SK-N-SH (cell line): ENCODE measurements at regions not wholly inside any gene's neighbourhood (a gene's known extent, or its start where the extent isn't known, plus 50 kb on each side); places are given as distances from the start of the nearest gene placed in this dataset.

Source experiments
- CTCF ChIA-PET: fragments of 300-600, 350-600 bp; formaldehyde crosslinking; extraction: SDS; loops from one replicate; lab custom pipeline; 2021; lab: Yijun Ruan, JAX
- POLR2A ChIA-PET: fragments of 350-600 bp; sonication (Branson Sonifier 250); formaldehyde crosslinking; extraction: SDS; loops from one replicate; lab custom pipeline; 2020; ENCODE audit warnings: antibody characterized with exemption, inconsistent platforms; lab: Yijun Ruan, JAX
- DNase-seq: peaks from one replicate; pipeline ENCODE4 v3.0.0; 2012
- H2AFZ ChIP-seq: fragments of 200-600 bp; sonication (generic); 2 replicates; pipeline ENCODE4 v1.8.1; 2016; ENCODE audit warnings: antibody characterized with exemption, mild to moderate bottlenecking, low read depth
- H3F3A ChIP-seq: fragments of 200-600 bp; sonication (generic); replicated peaks from 2 replicates; pipeline ENCODE3; 2016; ENCODE audit warnings: antibody characterized with exemption, mild to moderate bottlenecking; ENCODE audit not compliant: insufficient read depth
- H3K27ac ChIP-seq, 2 experiments: fragments of 200-500 bp in 1 of 2; fragments of 200-600 bp in 1 of 2; sonication (Bioruptor generic) in 1 of 2; sonication (generic), shearing (Covaris generic) in 1 of 2; 2 replicates each; pipeline versions ENCODE4 v1.5.1 to v1.6.1; 2014 to 2016; ENCODE audit warnings: low read depth in 2 of 2, inconsistent platforms in 1 of 2, low read length in 1 of 2, mild to moderate bottlenecking in 1 of 2, mixed read lengths in 1 of 2
- H3K27me3 ChIP-seq: fragments of 200-600 bp; sonication (generic), shearing (Covaris generic); 2 replicates; pipeline ENCODE4 v1.6.1; 2016; ENCODE audit warnings: mixed run types; ENCODE audit not compliant: insufficient read depth
- H3K36me3 ChIP-seq, 2 experiments: fragments of 200-500 bp in 1 of 2; fragments of 200-600 bp in 1 of 2; sonication (Bioruptor generic) in 1 of 2; sonication (generic) in 1 of 2; replicated peaks in 1 of 2; 2 replicates each; pipeline versions ENCODE3 to v1.5.1; 2014 to 2016; ENCODE audit warnings: low read length in 1 of 2, mild to moderate bottlenecking in 1 of 2; ENCODE audit not compliant: insufficient read depth in 2 of 2, control insufficient read depth in 1 of 2
- H3K4me1 ChIP-seq, 2 experiments: fragments of 200-500 bp in 1 of 2; fragments of 200-600 bp in 1 of 2; sonication (Bioruptor generic) in 1 of 2; sonication (generic), shearing (Covaris generic) in 1 of 2; 2 replicates each; pipeline versions ENCODE4 v1.5.1 to v1.6.1; 2014 to 2016; ENCODE audit warnings: low read depth in 1 of 2, low read length in 1 of 2, mixed run types in 1 of 2; ENCODE audit not compliant: insufficient read depth in 2 of 2, control insufficient read depth in 1 of 2
- H3K4me2 ChIP-seq: fragments of 200-600 bp; sonication (generic), shearing (Covaris generic); 2 replicates; pipeline ENCODE4 v1.6.1; 2017; ENCODE audit warnings: mixed run types
- H3K4me3 ChIP-seq, 2 experiments: fragments of 200-500 bp in 1 of 2; fragments of 200-600 bp in 1 of 2; sonication (Bioruptor generic) in 1 of 2; sonication (generic), shearing (Covaris generic) in 1 of 2; 2 replicates each; pipeline versions ENCODE4 v1.5.1 to v1.8.1; 2014 to 2016; ENCODE audit warnings: low read depth in 2 of 2, inconsistent platforms in 1 of 2, low read length in 1 of 2, mild to moderate bottlenecking in 1 of 2, mixed read lengths in 1 of 2, moderate library complexity in 1 of 2
- H3K79me2 ChIP-seq: fragments of 200-600 bp; sonication (generic); 2 replicates; pipeline ENCODE4 v1.8.1; 2017; ENCODE audit warnings: mild to moderate bottlenecking; ENCODE audit not compliant: insufficient read depth
- H3K9ac ChIP-seq: fragments of 200-600 bp; sonication (generic); 2 replicates; pipeline ENCODE4 v1.6.1; 2017; ENCODE audit warnings: mixed run types
- H3K9me2 ChIP-seq: fragments of 200-600 bp; sonication (generic); 2 replicates; pipeline ENCODE4 v1.6.1; 2017; ENCODE audit warnings: mixed run types
- H3K9me3 ChIP-seq: fragments of 200-600 bp; sonication (generic); 2 replicates; pipeline ENCODE4 v1.6.1; 2017; ENCODE audit warnings: mixed run types, mild to moderate bottlenecking, moderate library complexity
- H4K20me1 ChIP-seq: fragments of 200-600 bp; sonication (generic); 2 replicates; pipeline ENCODE4 v1.6.1; 2017; ENCODE audit warnings: mild to moderate bottlenecking, mixed run types; ENCODE audit not compliant: insufficient read depth
- EZH2phosphoT487 ChIP-seq: fragments of 200-600 bp; sonication (generic); IDR thresholded peaks from 2 replicates; pipeline ENCODE4 v1.6.1; 2017; ENCODE audit warnings: low read depth, mixed run types, mild to moderate bottlenecking, antibody characterized with exemption, moderate library complexity, borderline replicate concordance
- FOSL2 ChIP-seq: IDR thresholded peaks from 2 replicates; pipeline ENCODE4 v1.4.0; 2012; ENCODE audit warnings: low read depth, mild to moderate bottlenecking, moderate library complexity, borderline replicate concordance
- GABPA ChIP-seq: IDR thresholded peaks from 2 replicates; pipeline ENCODE4 v1.4.0; 2012; ENCODE audit warnings: low read depth, mild to moderate bottlenecking
- JUND ChIP-seq: IDR thresholded peaks from 2 replicates; pipeline ENCODE4 v1.4.0; 2012
- MAX ChIP-seq: IDR thresholded peaks from 2 replicates; pipeline ENCODE4 v1.4.0; 2012; ENCODE audit warnings: low read depth
- MEF2A ChIP-seq: IDR thresholded peaks from 2 replicates; pipeline ENCODE4 v1.4.0; 2012; ENCODE audit warnings: low read depth, borderline replicate concordance
- NFIC ChIP-seq: IDR thresholded peaks from 2 replicates; pipeline ENCODE4 v1.4.0; 2012; ENCODE audit warnings: borderline replicate concordance
- NRF1 ChIP-seq: IDR thresholded peaks from 2 replicates; pipeline ENCODE4 v1.6.1; 2012; ENCODE audit warnings: low read depth, mild to moderate bottlenecking, low read length
- RAD21 ChIP-seq: IDR thresholded peaks from 2 replicates; pipeline ENCODE4 v1.6.1; 2012; ENCODE audit warnings: mild to moderate bottlenecking, low read length
- RFX5 ChIP-seq: IDR thresholded peaks from 2 replicates; pipeline ENCODE4 v1.6.1; 2012; ENCODE audit warnings: mild to moderate bottlenecking, improper control_type of control experiment, low read length
- RXRA ChIP-seq: IDR thresholded peaks from 2 replicates; pipeline ENCODE4 v1.4.0; 2012; ENCODE audit warnings: low read depth, mild to moderate bottlenecking, borderline replicate concordance
- SMC3 ChIP-seq: IDR thresholded peaks from 2 replicates; pipeline ENCODE4 v1.6.1; 2012; ENCODE audit warnings: low read depth, low read length, improper control_type of control experiment
- TAF1 ChIP-seq: IDR thresholded peaks from 2 replicates; pipeline ENCODE4 v1.6.1; 2012; ENCODE audit warnings: low read depth, mild to moderate bottlenecking, low read length, moderate library complexity, borderline replicate concordance
- TEAD4 ChIP-seq: IDR thresholded peaks from 2 replicates; pipeline ENCODE4 v1.4.0; 2012; ENCODE audit warnings: mild to moderate bottlenecking, borderline replicate concordance; ENCODE audit not compliant: insufficient read depth
- USF1 ChIP-seq: IDR thresholded peaks from 2 replicates; pipeline ENCODE4 v1.4.0; 2012; ENCODE audit warnings: low read depth, borderline replicate concordance
- USF2 ChIP-seq: fragments of 150-350 bp; IDR thresholded peaks from 2 replicates; pipeline ENCODE4 v1.6.1; 2017; ENCODE audit warnings: antibody characterized with exemption, low read length, low read depth, borderline replicate concordance
- YY1 ChIP-seq: IDR thresholded peaks from 2 replicates; pipeline ENCODE4 v1.4.0; 2012; ENCODE audit warnings: low read depth, mild to moderate bottlenecking
- WGBS: methylation state at CpG from one replicate; pipeline ENCODE4 v1.1.6; 2017; ENCODE audit warnings: low lambda C conversion rate; 5-methylcytosine and 5-hydroxymethylcytosine counted together
- TF ChIP-seq, protein P1 (sequence below): IDR thresholded peaks from 2 replicates; pipeline ENCODE4; 2012
- TF ChIP-seq, protein P2 (sequence below): fragments of 150-350 bp; IDR thresholded peaks from 2 replicates; pipeline ENCODE4 v1.6.1; 2016; ENCODE audit warnings: mild to moderate bottlenecking, low read depth, low read length

GRCh38 chr12:116433249-116433648 lies 125.9 kb upstream of the MAP1LC3B2 start:
- CTCF ChIA-PET, result no interaction called here
- peak overlapping the region; percentile 1 to 98; a peak in 3 of 4 replicates for H3K27ac ChIP-seq

DNA sequence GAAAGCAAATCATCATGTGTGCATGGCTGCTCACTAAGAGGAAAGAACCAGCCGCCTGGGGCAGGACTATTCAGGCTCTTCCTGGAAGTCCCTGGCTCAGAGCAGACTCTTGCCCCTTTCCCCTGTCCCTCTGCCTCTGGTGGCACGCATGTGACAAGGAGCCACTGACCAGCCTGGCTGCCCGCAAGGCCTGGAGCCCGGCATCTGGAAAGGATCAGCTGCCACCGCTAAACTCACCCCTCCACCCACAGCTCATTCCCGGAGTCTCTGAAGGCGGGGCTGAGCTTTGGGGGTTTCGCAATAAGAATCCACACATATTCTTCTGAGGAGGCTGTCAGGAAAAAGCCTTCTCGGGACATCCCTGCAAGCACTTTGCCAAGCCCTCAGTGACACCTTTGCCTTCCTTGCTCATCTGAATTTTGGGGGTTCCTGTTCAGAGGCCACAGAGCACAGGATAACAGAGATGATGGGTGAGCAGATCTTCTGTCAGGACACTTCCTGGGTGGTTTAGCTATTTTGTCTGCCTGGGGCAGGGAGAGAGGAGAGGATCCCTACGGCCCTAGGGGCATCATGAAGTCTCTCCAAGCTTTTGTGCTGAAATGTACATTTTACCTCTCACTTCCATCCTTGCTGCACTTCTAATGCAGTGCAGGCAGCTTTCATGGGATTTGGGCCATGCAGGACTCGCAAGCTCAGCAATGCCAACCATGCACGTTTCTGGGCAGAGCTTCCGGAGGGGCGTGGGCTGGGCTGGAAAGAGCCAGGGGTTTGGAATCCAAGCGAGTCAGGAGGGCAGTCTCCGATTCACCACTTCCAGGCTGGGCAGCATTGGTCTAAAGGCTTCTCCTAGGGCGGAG lies 124.8 kb upstream of the MAP1LC3B2 start:
- POLR2A ChIA-PET, result no interaction called here
- Histone ChIP-seq H3K4me1 (peaks cover 6 to 12% of the 10 kb centered on the region in 2 experiments; a peak in 2 of 4 replicates), H3K27ac (peak overlapping the region; percentile 89 to 98), H4K20me1 (no peaks in the 10 kb centered on the region), H3K4me2 (peak overlapping the region; percentile 87), H3K36me3 (no peaks in the 10 kb centered on the region), H3K9me2 (no peaks in the 10 kb centered on the region), H3K9ac (peak overlapping the region; percentile 59), H3K9me3 (no peaks in the 10 kb centered on the region), H3K79me2 (no peaks in the 10 kb centered on the region), H2AFZ (peak overlapping the region; percentile 91; the same call in 1 of the 2 replicates), H3K4me3 (peak overlapping the region; percentile 39 to 66), H3F3A (peaks cover 27% of the 10 kb centered on the region), H3K27me3 (no peaks in the 10 kb centered on the region)
- CTCF ChIA-PET, result no interaction called here
- 4% methylated on average over 13 of the region's 17 CpGs for WGBS
- peak; percentile 87 for DNase-seq
- no peak for TF ChIP-seq MEF2A
- TF ChIP-seq RFX5, result no peak
- TF ChIP-seq NRF1, result no peak
- peak; percentile 43; the same call in 1 of the 2 replicates for TF ChIP-seq TAF1
- TF ChIP-seq, protein P1, sequence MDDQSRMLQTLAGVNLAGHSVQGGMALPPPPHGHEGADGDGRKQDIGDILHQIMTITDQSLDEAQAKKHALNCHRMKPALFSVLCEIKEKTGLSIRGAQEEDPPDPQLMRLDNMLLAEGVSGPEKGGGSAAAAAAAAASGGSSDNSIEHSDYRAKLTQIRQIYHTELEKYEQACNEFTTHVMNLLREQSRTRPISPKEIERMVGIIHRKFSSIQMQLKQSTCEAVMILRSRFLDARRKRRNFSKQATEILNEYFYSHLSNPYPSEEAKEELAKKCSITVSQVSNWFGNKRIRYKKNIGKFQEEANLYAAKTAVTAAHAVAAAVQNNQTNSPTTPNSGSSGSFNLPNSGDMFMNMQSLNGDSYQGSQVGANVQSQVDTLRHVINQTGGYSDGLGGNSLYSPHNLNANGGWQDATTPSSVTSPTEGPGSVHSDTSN, result peak; percentile 91
- no peak for TF ChIP-seq USF2
- TF ChIP-seq NFIC, result peak; percentile 74
- TF ChIP-seq GABPA, result no peak
- peak; percentile 66; the same call in 1 of the 2 replicates for TF ChIP-seq RXRA
- 0 out of 2 replicates have a peak, but pooled peaks have one; percentile 2 for TF ChIP-seq SMC3
- TF ChIP-seq MAX, result peak; percentile 84
- no peak for TF ChIP-seq YY1
- TF ChIP-seq EZH2phosphoT487, result no peak
- TF ChIP-seq USF1, result peak; percentile 50; the same call in 1 of the 2 replicates
- TF ChIP-seq TEAD4, result no peak; the same call in none of the 2 replicates
- TF ChIP-seq, protein P2, sequence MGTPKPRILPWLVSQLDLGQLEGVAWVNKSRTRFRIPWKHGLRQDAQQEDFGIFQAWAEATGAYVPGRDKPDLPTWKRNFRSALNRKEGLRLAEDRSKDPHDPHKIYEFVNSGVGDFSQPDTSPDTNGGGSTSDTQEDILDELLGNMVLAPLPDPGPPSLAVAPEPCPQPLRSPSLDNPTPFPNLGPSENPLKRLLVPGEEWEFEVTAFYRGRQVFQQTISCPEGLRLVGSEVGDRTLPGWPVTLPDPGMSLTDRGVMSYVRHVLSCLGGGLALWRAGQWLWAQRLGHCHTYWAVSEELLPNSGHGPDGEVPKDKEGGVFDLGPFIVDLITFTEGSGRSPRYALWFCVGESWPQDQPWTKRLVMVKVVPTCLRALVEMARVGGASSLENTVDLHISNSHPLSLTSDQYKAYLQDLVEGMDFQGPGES, result no peak
- TF ChIP-seq FOSL2, result no peak
- peak; percentile 32 for TF ChIP-seq RAD21

More at GRCh38 chr12:116433249-116433648, 125.9 kb upstream of the MAP1LC3B2 start:
- Histone ChIP-seq H3K4me1 (peaks cover 6 to 12% of the 10 kb centered on the region in 2 experiments; a peak in 2 of 4 replicates), H3K4me3 (no peak overlapping the region), H2AFZ (no peak overlapping the region), H3F3A (peaks cover 27% of the 10 kb centered on the region), H3K36me3 (no peaks in the 10 kb centered on the region), H3K9me2 (no peaks in the 10 kb centered on the region), H3K79me2 (no peaks in the 10 kb centered on the region), H3K4me2 (no peak overlapping the region), H3K9me3 (no peaks in the 10 kb centered on the region), H4K20me1 (no peaks in the 10 kb centered on the region), H3K27me3 (no peaks in the 10 kb centered on the region), H3K9ac (no peak overlapping the region)
- POLR2A ChIA-PET, result no interaction called here
- 87% methylated on average over 5 of the region's 5 CpGs for WGBS
- no peak for DNase-seq
- TF ChIP-seq RAD21, result no peak
- TF ChIP-seq RFX5, result no peak
- no peak for TF ChIP-seq JUND
- no peak for TF ChIP-seq MAX
